Muscle of arm (tissue), 1 donor: ENCODE measurements at regions not wholly inside any gene's neighbourhood (a gene's known extent, or its start where the extent isn't known, plus 50 kb on each side); places are given as distances from the start of the nearest gene placed in this dataset.

Experiments used
- DNase-seq: peaks from one replicate; pipeline ENCODE4 v3.0.0-alpha.2; 2013

GRCh38 chr6:169957351-169957963 is 206.0 kb downstream of the ERMARD start:
- no peak for DNase-seq

- DNase-seq, result no peak
Measured at GRCh38 chr6:169956580-169956979, 205.2 kb downstream of the ERMARD start.

- no peak for DNase-seq
Measured at GRCh38 chr6:169955731-169956437, 204.5 kb downstream of the ERMARD start.

DNA sequence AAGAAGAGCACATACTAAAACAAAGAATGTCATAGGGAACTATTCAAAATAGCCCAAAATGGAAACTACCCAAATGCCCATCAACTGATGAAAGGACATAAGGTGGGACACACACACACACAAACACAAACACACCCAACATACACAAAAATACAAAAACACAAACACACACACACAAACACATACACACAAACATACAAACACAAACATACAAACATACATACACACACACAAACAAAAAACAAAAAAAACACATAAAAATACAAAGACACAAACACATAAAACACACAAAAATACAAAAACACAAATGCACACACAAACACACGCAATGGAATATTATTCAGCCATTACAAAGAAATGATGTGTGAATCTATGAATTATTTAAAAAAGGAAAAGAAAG is 203.6 kb downstream of the ERMARD start:
- no peak for DNase-seq

DNA sequence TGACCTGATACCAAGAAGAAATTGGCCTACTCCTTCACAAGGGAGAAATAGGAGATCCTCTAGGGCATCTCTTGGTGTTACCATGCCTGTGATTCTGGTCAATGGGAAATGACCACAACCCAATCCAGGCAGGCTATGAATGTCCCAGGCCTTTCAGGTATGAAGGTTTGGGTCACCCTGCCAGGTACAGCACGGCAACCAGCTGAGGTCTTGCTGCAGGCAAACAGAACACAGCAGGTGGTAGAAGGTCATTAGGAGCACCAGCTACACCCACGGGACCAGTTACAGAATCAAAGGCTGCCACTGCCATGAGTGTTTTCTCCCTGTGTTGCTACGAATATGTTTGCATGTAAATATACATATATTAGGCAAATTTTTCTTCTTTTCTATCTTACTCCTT is 202.3 kb downstream of the ERMARD start:
- DNase-seq, result no peak

- no peak for DNase-seq
Measured at GRCh38 chr6:169950558-169950957, 199.1 kb downstream of the ERMARD start.

DNA sequence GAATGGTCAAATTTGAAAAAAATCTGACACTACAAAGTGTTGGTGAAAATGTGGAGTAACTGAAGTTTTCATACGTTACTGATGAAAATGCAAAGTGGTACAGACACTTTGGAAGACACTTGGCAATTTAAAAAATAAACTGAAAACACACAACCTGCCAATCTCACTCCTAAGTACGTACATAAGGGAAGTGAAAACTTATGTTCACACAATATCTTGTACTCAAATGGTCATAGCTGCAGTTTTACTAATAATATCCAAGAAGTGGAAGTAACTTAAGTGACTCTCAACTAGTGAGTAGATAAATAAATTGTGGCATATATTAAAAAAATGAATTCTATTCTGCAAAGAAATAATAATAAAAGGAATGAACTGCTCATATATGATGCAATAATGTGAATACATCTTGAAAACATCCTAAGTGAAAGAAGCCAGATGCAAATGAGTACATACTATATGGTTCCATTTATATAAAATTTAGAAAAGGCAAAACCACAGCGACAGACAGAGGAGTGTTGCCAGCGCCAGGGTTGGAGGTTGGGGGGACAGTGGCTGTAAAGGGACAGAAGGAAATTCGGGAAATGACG is 198.2 kb downstream of the ERMARD start:
- no peak for DNase-seq

DNA sequence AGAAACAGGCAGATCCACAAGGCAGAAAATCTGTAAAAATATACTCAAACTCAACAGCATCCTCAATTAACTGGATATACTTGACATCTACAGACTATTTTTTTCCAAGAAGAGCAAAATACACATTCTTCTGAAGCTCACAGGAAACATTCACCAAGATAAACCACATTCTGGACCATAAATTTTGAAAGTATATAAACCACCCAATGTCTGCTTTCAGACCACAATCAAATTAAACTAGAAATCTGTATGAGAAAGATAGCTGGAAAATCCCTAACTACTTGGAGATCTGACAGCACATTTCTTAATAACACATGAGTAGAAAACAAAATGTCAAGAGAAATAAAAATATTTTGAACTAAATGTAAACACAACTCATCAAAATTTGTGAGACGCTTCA is 195.5 kb downstream of the ERMARD start:
- no peak for DNase-seq

GRCh38 chr6:169945117-169945516 is 193.7 kb downstream of the ERMARD start:
- no peak for DNase-seq

- DNase-seq, result no peak
Measured at GRCh38 chr6:169944415-169944814, 193.0 kb downstream of the ERMARD start.

- DNase-seq, result no peak
Measured at GRCh38 chr6:169944061-169944337, 192.6 kb downstream of the ERMARD start.

DNA sequence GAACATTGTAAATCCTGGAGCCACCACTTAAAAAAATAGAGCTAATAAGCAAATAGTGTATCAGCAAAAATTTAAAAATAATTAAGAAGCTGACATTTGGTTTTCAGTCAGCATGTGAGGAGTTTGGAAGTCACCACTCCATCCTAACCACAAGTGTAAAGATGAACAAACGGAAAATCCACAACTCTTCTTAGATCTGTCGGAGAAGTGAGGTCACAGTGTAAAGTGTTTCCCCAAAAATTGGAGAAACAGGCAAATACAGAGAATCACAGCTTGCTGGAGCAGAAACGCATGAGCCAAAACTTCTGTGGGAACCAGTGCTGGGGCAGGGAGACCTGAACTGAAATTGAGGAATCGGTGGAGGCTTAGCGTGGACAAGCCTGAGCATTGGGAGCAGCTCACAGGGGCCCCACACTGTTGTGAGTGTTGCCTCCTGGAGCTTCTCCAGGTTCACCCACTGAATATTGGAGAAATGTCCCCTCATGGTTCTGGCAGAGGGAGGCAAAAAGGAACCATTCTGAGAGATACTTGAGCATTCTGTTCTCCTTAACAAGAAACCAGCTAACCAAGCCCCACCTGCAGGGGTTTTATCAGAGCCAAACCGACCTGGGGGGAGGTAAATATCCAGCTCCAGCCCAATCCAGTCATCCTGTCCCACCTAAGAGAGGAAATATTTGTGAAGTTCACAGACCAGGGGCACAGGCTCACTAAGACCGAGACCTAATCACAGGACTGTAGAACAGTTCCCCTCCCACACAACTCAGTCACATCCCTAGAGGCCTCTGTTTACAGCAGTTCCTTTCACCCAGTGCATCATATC is 192.0 kb downstream of the ERMARD start:
- no peak for DNase-seq

DNA sequence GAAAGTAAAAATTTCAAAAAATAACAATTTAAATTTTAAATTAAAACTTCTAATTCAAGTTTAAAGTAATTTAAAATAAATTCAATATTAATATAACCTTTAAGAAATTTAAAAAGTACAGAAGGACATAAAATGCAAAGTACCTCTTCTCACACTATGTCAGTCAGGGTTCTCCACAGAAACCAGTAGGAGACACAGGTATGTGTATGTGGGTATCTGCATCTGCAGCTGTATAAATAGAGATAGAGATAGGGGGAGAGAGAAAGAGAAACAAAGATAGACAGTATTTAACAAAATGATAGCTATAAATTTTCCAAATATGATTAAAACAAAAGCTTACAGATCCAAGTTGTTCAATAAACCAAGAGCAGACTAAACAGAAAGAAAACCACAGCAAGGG is 190.8 kb downstream of the ERMARD start:
- no peak for DNase-seq

- no peak for DNase-seq
Measured at GRCh38 chr6:169940481-169941271, 189.3 kb downstream of the ERMARD start.

DNA sequence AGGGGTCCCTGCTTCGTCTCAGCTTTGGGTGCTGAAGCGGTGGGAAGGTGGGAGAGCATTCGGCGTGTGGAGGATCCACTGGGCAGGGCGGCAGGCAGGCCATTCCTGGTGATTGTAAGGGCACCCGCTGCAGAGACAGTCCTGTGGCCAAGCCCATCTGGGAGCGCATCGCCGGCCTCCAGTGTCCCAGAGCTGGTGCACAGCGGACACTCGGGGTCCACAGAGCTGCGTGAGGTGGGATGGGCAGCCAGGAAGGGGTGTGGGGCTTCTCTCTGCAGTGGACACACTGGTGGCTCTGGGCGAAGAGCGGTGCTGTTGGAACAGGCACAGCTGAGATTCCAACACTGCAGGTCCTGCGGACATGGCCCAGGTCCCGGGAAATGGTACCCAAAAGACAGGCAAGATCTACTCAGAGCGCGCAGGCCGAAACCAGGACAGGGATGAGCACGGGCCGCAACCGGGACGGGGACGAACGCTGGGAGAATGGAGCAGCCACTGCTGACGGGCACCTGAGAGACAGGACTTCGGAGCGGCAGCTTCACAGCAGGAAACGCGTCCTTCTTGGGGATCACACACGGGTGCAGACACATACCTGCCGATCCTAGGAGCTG is 188.2 kb downstream of the ERMARD start:
- no peak for DNase-seq

DNA sequence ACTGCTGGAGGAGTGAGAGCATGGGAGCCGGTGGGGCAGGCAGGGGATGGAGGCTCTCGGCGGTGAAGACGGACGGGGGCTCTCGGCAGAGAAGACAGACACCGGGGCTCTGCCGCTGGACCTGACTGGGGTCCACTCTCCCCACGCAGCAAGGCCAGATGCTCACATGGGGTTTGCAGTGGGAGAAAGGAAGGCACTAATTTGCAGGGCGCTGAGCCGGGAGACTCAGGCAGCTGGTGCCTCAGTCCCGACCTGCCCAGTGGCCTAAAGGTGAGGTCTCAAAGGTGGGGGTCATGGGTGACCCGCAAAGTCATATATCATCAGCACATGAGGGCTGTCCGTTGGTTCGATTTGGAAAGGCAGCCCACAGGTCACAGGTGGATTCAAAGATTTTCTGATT is 187.3 kb downstream of the ERMARD start:
- DNase-seq, result no peak

DNA sequence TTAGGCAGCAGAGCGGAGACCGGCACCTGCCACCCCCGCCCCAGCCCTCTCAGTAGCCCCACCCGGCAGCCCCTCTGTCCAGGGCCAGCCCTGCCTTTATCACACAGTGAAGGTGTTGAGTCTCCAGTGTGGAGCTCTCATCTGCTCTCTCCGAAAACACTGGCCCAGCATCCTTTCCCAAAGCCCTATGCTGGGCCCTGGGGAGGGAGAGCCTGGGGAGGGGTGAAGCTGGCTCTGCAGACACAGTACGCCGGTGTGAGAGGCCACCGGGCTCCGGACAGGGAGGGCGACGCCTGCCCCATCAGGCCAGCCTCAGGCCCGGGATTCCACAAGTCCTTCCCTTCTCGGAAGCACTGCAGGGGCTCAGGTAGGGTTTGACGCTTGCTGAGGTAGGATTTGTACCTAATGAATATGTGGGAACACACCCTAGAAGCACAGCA is 186.9 kb downstream of the ERMARD start:
- no peak for DNase-seq

DNA sequence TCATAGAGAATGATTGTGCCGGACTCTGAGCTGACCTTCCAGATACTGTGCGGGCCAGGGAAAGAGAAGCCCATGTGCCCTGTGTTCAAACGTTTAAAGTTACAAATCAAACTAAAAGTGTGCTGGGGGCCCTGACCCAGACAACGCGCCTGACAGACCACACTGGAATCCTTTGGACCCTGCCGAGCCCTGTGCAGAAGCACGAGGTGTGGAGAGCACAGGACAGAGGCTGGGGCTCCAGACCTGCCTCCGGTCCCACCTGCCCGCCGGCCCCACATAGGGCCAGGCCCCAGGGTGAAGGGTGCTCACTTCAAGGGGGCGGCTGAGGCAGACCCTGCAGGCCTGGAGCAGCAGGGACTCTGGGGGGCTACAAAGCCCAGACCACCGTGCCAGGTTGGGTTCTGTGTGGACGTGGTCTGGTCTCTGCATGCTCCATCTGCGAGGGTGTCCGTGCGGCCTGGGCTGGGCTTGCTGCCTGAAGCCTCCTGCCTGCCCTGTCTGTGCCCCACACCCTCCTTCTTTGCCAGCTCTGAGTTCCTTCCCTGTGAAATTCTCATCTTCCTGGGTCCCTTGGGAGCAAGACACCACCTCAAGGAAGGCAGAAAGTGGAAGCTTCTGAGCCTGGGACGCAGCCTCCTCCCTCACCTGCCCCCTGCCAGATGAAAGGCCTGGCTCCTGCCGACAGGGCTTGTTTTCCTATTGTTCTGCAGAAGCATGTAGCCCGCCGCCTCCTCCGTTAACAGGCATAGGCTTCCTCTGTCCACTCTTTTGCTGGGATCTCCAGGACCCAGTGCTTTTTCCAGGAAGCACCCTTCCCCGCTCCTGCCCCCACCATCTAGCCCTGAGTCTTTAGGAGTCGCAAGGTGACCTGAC is 186.2 kb downstream of the ERMARD start:
- no peak for DNase-seq

GRCh38 chr6:169936355-169936975 is 185.0 kb downstream of the ERMARD start:
- no peak for DNase-seq

- no peak for DNase-seq
Measured at GRCh38 chr6:169935861-169936260, 184.4 kb downstream of the ERMARD start.
